GM21528 (cell line): ENCODE measurements at regions not wholly inside any gene's neighbourhood (a gene's known extent, or its start where the extent isn't known, plus 50 kb on each side); places are given as distances from the start of the nearest gene placed in this dataset.
A peak's percentile ranks its signal among the peaks of the same experiment; 100 is the strongest.
"Not testable (repeated sequence)": the region's sequence is repeated elsewhere in the genome, so short reads cannot be mapped to it uniquely, and the experiment has no call there.

Source experiments
- ATAC-seq: cut with Tn5 transposase; IDR thresholded peaks from one replicate; pipeline ENCODE4 v1.9.1; 2021; ENCODE audit warnings: mild to moderate bottlenecking, moderate library complexity; ENCODE audit not compliant: unreplicated experiment, low FRiP score

- peak; percentile 57 for ATAC-seq
Measured at GRCh38 chr4:38455092-38455862, 208.7 kb upstream of the KLF3 start.

- no peak for ATAC-seq
Measured at GRCh38 chr4:38456096-38456495, 207.9 kb upstream of the KLF3 start.

- no peak for ATAC-seq
Measured at GRCh38 chr4:38461342-38461741, 202.7 kb upstream of the KLF3 start.

- ATAC-seq = no peak
Measured at GRCh38 chr4:38462367-38463055, 201.5 kb upstream of the KLF3 start.

- ATAC-seq = no peak
Measured at GRCh38 chr4:38463268-38463958, 200.6 kb upstream of the KLF3 start.

GRCh38 chr4:38464328-38464727, 199.7 kb upstream of the KLF3 start:
- ATAC-seq = no peak

GRCh38 chr4:38466401-38466800, 197.6 kb upstream of the KLF3 start:
- no peak for ATAC-seq

GRCh38 chr4:38467296-38467695, 196.7 kb upstream of the KLF3 start:
- no peak for ATAC-seq

- no peak for ATAC-seq
Measured at GRCh38 chr4:38468339-38468866, 195.6 kb upstream of the KLF3 start.

GRCh38 chr4:38469410-38469809, 194.6 kb upstream of the KLF3 start:
- ATAC-seq = no peak

GRCh38 chr4:38470735-38471262, 193.2 kb upstream of the KLF3 start:
- no peak for ATAC-seq

- no peak for ATAC-seq
Measured at GRCh38 chr4:38482696-38483095, 181.3 kb upstream of the KLF3 start.

GRCh38 chr4:38483628-38484027, 180.4 kb upstream of the KLF3 start:
- ATAC-seq = not testable (repeated sequence)

- no peak for ATAC-seq
Measured at GRCh38 chr4:38489011-38489861, 174.8 kb upstream of the KLF3 start.

GRCh38 chr4:38489924-38490639, 173.9 kb upstream of the KLF3 start:
- ATAC-seq = no peak

GRCh38 chr4:38490753-38491446, 173.1 kb upstream of the KLF3 start:
- no peak for ATAC-seq

GRCh38 chr4:38491854-38492478, 172.0 kb upstream of the KLF3 start:
- no peak for ATAC-seq

- no peak for ATAC-seq
Measured at GRCh38 chr4:38493066-38493465, 170.9 kb upstream of the KLF3 start.
